ENCODE measurements at regions not wholly inside any gene's neighbourhood (a gene's known extent, or its start where the extent isn't known, plus 50 kb on each side); places are given as distances from the start of the nearest gene placed in this dataset.

DNA sequence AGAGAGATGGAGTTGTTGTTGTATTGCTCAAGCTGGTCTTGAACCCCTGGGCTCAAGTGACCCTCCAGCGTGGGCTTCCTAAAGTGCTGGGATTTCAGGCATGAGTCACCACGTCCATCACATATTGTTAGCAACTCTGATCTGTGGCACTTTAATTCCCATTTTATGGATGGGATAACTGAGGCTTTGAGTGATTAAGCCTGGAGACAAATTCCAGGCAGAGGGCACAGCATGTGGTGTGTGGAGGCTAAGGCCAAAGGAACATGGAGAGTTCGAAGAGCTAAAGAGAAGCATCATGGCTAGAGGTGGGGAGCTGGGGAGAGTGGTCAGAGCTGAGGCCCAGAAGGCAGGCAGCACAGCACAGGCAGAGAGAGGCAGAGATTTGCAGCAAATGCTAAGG, 458.4 kb downstream of the XPNPEP1 start:
- H3K36me3 ChIP-seq (ENCODE audit: control insufficient read depth, insufficient read depth, low read length), result no peaks in the 10 kb centered on the region
- no peaks in the 10 kb centered on the region for H3K27me3 ChIP-seq (ENCODE audit: control insufficient read depth, insufficient read depth, low read length)
- no peaks in the 10 kb centered on the region for H3K9me3 ChIP-seq (ENCODE audit: control insufficient read depth, low read length)
- H3K4me3 ChIP-seq (ENCODE audit: low read length), result no peak overlapping the region
- H3K9ac ChIP-seq (ENCODE audit: low read length), result no peak overlapping the region
- H3K4me1 ChIP-seq (ENCODE audit: control insufficient read depth, insufficient read depth, low read length), result no peaks in the 10 kb centered on the region

DNA sequence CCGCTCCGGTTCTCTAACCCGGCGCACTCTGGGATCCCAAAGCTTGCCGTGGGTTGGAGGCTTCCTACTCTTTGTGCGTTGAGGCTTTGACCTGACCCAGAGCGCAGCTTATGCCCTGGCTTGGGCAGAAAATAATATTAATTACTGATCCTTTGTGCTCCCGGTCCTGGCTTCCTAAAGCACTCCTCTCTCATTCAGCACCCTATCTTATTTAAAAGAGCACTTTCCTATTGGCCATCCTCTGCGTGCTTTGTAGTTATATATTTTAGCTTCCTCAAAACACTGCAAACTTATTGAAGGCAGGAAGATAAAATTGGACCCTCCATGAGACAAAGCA, 466.0 kb downstream of the XPNPEP1 start:
- Histone ChIP-seq H3K9me3 (ENCODE audit: control insufficient read depth, low read length) (no peaks in the 10 kb centered on the region), H3K4me3 (ENCODE audit: low read length) (no peak overlapping the region), H3K4me1 (ENCODE audit: control insufficient read depth, insufficient read depth, low read length) (no peaks in the 10 kb centered on the region), H3K36me3 (ENCODE audit: control insufficient read depth, insufficient read depth, low read length) (no peaks in the 10 kb centered on the region), H3K9ac (ENCODE audit: low read length) (no peak overlapping the region), H3K27me3 (ENCODE audit: control insufficient read depth, insufficient read depth, low read length) (no peaks in the 10 kb centered on the region)

DNA sequence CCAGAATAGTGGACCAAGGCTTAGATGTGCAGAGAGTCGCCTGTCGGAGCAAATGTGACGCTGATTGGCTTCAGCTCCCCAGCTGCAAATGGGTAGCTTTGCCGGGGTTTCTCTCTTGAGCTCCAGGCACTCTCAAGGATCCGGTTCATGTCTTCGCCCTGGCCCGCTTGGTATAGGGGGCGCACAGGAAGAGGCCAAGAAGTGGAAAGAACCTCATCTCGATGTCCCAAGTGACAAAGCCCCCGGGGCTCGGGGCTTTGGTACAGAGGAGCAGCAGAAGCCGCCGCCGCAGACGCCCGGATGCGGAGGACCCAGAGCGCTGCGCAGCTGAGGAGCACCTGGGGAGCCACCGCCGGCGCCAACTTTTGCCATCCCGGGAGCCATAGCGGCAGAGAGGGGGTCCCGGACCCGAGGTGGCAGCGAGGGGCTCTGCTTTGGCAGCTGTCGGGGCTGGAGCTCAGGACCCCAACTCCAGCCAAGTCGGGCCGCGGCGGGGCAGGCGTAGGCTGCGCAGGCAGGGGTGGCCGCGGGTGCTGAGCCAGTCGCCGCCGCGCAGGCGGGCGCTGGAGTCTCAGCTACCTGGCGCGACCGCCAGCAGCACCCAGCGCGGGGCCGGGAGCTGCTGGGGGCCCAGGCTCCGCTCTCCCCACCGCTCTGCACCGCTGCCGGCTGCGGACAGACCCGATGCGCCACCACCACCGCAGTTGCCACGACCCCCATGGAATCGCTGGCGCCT, 466.6 kb downstream of the XPNPEP1 start:
- H3K4me1 ChIP-seq (ENCODE audit: control insufficient read depth, insufficient read depth, low read length), result no peaks in the 10 kb centered on the region
- no peaks in the 10 kb centered on the region for H3K36me3 ChIP-seq (ENCODE audit: control insufficient read depth, insufficient read depth, low read length)
- no peaks in the 10 kb centered on the region for H3K9me3 ChIP-seq (ENCODE audit: control insufficient read depth, low read length)
- H3K27me3 ChIP-seq (ENCODE audit: control insufficient read depth, insufficient read depth, low read length), result no peaks in the 10 kb centered on the region
- no peak overlapping the region for H3K9ac ChIP-seq (ENCODE audit: low read length)
- H3K4me3 ChIP-seq (ENCODE audit: low read length), result no peak overlapping the region

DNA sequence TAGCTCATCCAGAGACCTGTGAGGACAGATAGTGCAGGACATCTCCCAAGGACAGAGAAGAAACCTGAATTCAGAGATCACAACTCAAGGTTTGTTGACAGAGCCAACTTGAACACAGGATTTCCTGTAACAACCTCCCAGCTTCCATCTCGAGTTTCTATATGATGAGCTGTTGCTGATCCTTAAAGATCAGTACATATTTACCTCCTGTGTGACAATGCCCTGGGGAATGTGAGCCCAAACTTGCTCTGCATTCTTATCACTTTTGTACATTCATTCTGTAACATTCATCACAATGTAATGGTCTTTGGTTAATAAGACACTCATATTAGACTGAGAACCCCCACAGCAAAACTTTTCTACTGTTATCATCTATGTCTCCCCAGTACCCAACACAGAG, 468.6 kb downstream of the XPNPEP1 start:
- Histone ChIP-seq H3K36me3 (ENCODE audit: control insufficient read depth, insufficient read depth, low read length) (no peaks in the 10 kb centered on the region), H3K27me3 (ENCODE audit: control insufficient read depth, insufficient read depth, low read length) (no peaks in the 10 kb centered on the region), H3K9ac (ENCODE audit: low read length) (no peak overlapping the region), H3K9me3 (ENCODE audit: control insufficient read depth, low read length) (no peaks in the 10 kb centered on the region), H3K4me1 (ENCODE audit: control insufficient read depth, insufficient read depth, low read length) (no peaks in the 10 kb centered on the region), H3K4me3 (ENCODE audit: low read length) (no peak overlapping the region)

DNA sequence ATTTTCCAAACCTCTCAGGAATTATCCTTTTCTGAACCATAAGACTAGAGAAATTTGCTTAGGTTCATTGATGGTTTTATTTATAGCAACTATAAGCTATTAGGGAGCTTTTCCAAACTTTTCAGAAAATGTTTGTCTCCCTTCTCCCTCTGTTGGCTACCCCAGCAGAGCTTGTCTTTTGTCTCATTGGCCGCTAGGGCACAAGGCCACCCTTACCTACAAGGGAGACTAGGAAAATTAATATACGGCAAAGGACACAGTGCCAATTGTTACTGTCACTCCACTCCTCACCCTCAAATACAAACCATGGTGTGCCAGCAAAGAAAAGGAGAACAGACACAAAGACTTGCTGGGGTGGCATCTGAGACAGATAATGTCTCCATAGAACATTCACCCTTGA, 471.4 kb downstream of the XPNPEP1 start:
- Histone ChIP-seq H3K9me3 (ENCODE audit: control insufficient read depth, low read length) (no peaks in the 10 kb centered on the region), H3K9ac (ENCODE audit: low read length) (no peak overlapping the region), H3K36me3 (ENCODE audit: control insufficient read depth, insufficient read depth, low read length) (no peaks in the 10 kb centered on the region), H3K27me3 (ENCODE audit: control insufficient read depth, insufficient read depth, low read length) (no peaks in the 10 kb centered on the region), H3K4me3 (ENCODE audit: low read length) (no peak overlapping the region), H3K4me1 (ENCODE audit: control insufficient read depth, insufficient read depth, low read length) (no peaks in the 10 kb centered on the region)

DNA sequence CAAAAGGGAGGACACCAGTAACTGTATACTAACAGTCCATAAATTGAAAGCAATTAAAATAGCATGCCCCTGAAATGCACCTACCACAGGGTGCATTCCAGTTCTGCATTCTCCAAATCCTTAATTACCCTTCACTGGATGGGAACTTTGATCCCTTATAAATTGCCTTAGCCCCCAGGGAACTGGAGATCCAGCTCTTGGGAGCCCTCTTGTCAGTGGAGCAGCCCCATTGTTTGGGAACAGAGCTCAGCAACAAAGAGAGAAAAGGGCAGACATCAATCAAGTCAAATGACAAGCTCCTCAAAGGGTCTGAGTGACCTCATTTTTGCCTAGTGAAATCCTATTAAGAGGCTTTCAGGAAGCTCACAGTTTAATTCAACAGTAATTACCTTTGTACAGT, 472.6 kb downstream of the XPNPEP1 start:
- Histone ChIP-seq H3K4me3 (ENCODE audit: low read length) (no peak overlapping the region), H3K4me1 (ENCODE audit: control insufficient read depth, insufficient read depth, low read length) (no peaks in the 10 kb centered on the region), H3K9me3 (ENCODE audit: control insufficient read depth, low read length) (no peaks in the 10 kb centered on the region), H3K27me3 (ENCODE audit: control insufficient read depth, insufficient read depth, low read length) (no peaks in the 10 kb centered on the region), H3K9ac (ENCODE audit: low read length) (no peak overlapping the region), H3K36me3 (ENCODE audit: control insufficient read depth, insufficient read depth, low read length) (no peaks in the 10 kb centered on the region)

DNA sequence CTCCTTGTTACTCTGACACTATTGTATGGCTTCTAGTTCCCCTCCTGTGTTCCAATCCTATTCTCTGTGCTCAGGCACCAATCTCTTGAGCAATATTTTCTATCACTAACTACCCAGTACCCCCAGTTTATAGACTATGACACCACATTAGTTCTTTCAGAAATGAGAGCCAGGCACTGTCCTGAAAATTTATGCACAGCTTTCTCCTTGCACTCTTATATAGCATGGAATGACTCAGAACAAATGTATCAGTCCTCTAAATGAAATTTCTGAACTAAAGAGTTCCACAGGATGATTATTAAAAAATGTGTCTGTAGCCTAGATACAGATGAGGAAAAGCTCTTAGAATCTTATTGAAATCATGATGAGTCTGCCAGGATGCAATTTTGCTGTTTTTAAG, 489.9 kb downstream of the XPNPEP1 start:
- Histone ChIP-seq H3K27me3 (ENCODE audit: control insufficient read depth, insufficient read depth, low read length) (no peaks in the 10 kb centered on the region), H3K36me3 (ENCODE audit: control insufficient read depth, insufficient read depth, low read length) (no peaks in the 10 kb centered on the region), H3K9ac (ENCODE audit: low read length) (no peak overlapping the region), H3K9me3 (ENCODE audit: control insufficient read depth, low read length) (no peaks in the 10 kb centered on the region), H3K4me1 (ENCODE audit: control insufficient read depth, insufficient read depth, low read length) (no peaks in the 10 kb centered on the region), H3K4me3 (ENCODE audit: low read length) (no peak overlapping the region)

DNA sequence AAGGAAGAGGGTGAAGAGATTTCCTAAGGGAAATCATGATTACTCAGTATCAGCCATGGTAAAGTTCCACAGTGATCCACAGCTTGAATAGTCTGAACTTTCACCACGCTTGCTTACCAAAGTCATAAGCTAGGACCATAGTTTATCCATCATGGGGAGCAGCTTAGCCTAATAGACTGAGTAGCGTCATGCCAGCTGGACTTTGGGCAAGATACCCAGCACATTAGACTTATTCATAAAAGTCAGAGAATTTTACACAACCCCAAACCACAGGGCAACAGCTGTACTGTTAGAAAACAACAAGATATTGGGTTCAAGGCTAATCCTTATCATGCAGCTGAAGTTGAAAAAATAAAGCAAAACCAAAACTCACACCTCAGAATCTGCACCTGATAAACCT, 491.0 kb downstream of the XPNPEP1 start:
- Histone ChIP-seq H3K4me3 (ENCODE audit: low read length) (no peak overlapping the region), H3K4me1 (ENCODE audit: control insufficient read depth, insufficient read depth, low read length) (no peaks in the 10 kb centered on the region), H3K9ac (ENCODE audit: low read length) (no peak overlapping the region), H3K27me3 (ENCODE audit: control insufficient read depth, insufficient read depth, low read length) (no peaks in the 10 kb centered on the region), H3K36me3 (ENCODE audit: control insufficient read depth, insufficient read depth, low read length) (no peaks in the 10 kb centered on the region), H3K9me3 (ENCODE audit: control insufficient read depth, low read length) (no peaks in the 10 kb centered on the region)

DNA sequence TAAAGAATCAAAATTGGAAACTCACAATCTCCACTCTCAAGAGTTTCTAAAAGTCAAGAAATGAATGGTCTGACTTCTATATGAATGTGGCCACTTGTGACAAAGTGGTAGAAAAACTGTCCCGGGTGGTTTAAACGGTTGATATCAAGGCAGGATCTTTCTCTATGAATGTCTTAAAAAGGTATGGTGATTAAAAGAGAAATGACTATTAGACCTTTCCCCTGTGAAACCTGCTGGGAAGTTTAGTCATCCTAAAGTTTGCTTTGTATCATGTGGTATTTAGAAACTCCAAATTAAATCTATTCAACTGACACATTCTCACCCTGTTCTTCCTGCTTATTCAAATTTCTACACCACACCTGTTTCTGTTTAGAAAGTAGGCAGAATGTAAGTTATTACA, 492.5 kb downstream of the XPNPEP1 start:
- Histone ChIP-seq H3K9me3 (ENCODE audit: control insufficient read depth, low read length) (no peaks in the 10 kb centered on the region), H3K27me3 (ENCODE audit: control insufficient read depth, insufficient read depth, low read length) (no peaks in the 10 kb centered on the region), H3K4me3 (ENCODE audit: low read length) (no peak overlapping the region), H3K9ac (ENCODE audit: low read length) (no peak overlapping the region), H3K4me1 (ENCODE audit: control insufficient read depth, insufficient read depth, low read length) (no peaks in the 10 kb centered on the region), H3K36me3 (ENCODE audit: control insufficient read depth, insufficient read depth, low read length) (no peaks in the 10 kb centered on the region)

DNA sequence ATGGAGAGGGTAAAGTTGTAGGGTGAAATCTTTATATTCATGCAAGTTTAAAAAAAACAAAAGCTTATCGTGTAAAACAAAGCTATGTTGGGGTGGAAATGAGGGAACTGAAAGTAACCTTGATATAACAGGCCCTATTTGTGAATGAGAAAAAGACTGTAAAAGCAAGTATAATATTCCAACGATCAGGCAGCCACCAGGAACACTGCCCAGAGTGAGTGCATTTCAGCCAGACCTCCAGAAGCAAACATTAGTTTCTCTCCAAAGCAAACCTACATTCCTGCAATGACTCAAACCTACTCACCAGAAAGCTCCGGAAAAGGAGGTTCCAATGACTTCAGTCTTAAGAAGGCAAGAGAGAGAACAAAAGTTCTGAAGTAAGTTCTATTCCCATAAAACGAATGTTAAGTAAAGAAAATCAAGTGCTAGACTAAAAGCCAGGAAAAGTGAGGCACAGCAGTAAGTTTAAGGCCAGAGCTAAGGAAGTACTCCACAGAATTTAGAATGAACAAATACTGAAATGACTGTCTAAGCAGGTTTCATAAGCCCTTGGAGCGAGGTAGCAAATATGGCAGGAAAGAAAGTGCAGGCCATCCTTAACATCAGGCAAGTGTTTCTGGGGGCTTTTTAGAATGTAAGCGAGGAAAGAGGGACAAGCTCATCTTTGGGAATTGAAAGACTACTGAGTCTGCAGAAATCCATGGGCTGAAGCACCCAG, 493.1 kb downstream of the XPNPEP1 start:
- Histone ChIP-seq H3K9me3 (ENCODE audit: control insufficient read depth, low read length) (no peaks in the 10 kb centered on the region), H3K36me3 (ENCODE audit: control insufficient read depth, insufficient read depth, low read length) (no peaks in the 10 kb centered on the region), H3K27me3 (ENCODE audit: control insufficient read depth, insufficient read depth, low read length) (no peaks in the 10 kb centered on the region), H3K4me3 (ENCODE audit: low read length) (no peak overlapping the region), H3K4me1 (ENCODE audit: control insufficient read depth, insufficient read depth, low read length) (no peaks in the 10 kb centered on the region), H3K9ac (ENCODE audit: low read length) (no peak overlapping the region)

DNA sequence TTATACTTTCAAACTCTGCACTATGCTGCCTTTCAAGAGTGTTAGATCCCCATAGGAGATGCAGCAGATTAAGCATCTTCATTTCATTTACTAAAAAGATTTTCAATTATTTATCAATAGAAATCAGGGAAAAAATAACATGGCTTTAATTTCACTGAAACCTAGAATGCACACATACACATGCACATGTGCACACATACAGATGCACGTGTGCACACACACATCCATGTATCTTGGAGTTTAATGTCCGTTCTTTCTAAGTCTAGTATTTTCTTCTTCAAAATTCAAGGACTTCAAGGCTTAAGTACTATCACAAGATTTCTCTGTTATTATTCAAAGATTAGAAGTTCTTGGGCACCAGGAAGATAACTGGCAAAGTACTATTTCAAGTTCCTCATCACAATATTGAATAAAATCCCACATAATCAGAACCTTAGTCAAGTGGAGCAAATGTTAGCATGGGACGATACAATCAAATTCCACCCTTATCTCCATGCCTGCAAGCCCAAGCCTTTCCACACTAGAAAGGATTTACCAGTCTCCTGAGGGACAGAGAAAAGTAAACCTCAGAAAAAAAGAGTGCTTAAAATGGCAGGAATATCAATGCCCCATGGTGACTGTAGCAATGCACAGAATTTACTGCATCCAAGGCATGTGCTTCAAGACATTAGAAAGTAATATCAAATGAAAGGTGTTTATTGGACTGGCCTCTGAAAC, 494.4 kb downstream of the XPNPEP1 start:
- no peaks in the 10 kb centered on the region for H3K4me1 ChIP-seq (ENCODE audit: control insufficient read depth, insufficient read depth, low read length)
- H3K9ac ChIP-seq (ENCODE audit: low read length), result no peak overlapping the region
- H3K36me3 ChIP-seq (ENCODE audit: control insufficient read depth, insufficient read depth, low read length), result no peaks in the 10 kb centered on the region
- H3K4me3 ChIP-seq (ENCODE audit: low read length), result no peak overlapping the region
- H3K27me3 ChIP-seq (ENCODE audit: control insufficient read depth, insufficient read depth, low read length), result no peaks in the 10 kb centered on the region
- no peaks in the 10 kb centered on the region for H3K9me3 ChIP-seq (ENCODE audit: control insufficient read depth, low read length)

DNA sequence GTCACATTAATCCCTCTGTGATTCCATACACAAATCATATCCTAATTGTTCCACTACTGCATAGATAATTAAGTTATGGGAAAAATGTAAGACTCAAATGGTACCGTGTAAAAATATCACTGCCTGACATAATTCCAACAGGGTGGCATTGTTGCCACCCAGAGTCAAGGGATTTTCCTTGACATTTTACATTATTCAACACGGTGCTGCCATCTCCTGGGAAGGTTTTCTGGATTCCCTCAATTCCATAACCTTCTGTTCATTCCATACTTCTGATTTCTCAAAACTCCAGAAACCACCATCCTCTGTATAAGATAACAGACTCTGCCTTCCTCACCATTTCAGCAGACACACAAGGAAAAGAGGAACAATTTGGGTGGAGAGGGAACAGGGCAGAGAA, 495.9 kb downstream of the XPNPEP1 start:
- Histone ChIP-seq H3K27me3 (ENCODE audit: control insufficient read depth, insufficient read depth, low read length) (no peaks in the 10 kb centered on the region), H3K4me1 (ENCODE audit: control insufficient read depth, insufficient read depth, low read length) (no peaks in the 10 kb centered on the region), H3K9me3 (ENCODE audit: control insufficient read depth, low read length) (no peaks in the 10 kb centered on the region), H3K4me3 (ENCODE audit: low read length) (no peak overlapping the region), H3K9ac (ENCODE audit: low read length) (no peak overlapping the region), H3K36me3 (ENCODE audit: control insufficient read depth, insufficient read depth, low read length) (no peaks in the 10 kb centered on the region)

All from mucosa of stomach (tissue), 1 donor.